A549 (cell line): ENCODE measurements at regions not wholly inside any gene's neighbourhood (a gene's known extent, or its start where the extent isn't known, plus 50 kb on each side); places are given as distances from the start of the nearest gene placed in this dataset.

Experiments used
- HDAC2 ChIP-seq: fragments of 200-600 bp; sonication (generic); IDR thresholded peaks from 2 replicates; pipeline ENCODE4 v1.6.1; 2016
- MAFK ChIP-seq: fragments of 450-650 bp; IDR thresholded peaks from 2 replicates; pipeline ENCODE4 v1.6.1; 2014; ENCODE audit not compliant: partially characterized antibody
- PHF8 ChIP-seq: fragments of 200-600 bp; sonication (generic); IDR thresholded peaks from 2 replicates; pipeline ENCODE4 v1.6.1; 2016; ENCODE audit warnings: low read depth, mild to moderate bottlenecking, antibody characterized with exemption, moderate library complexity, borderline replicate concordance
- POLR2A ChIP-seq: IDR thresholded peaks from 2 replicates; pipeline ENCODE4 v1.6.1; 2012; ENCODE audit warnings: mild to moderate bottlenecking, low read length
- RARB ChIP-seq: fragments of 250-450 bp; sonication (Bioruptor Pico); IDR thresholded peaks from 2 replicates; pipeline ENCODE4 v1.8.0; 2021; ENCODE audit warnings: mild to moderate bottlenecking, moderate library complexity
- SMC3 ChIP-seq: fragments of >200 bp; sonication (Bioruptor Twin); formaldehyde crosslinking; IDR thresholded peaks from 3 replicates; pipeline ENCODE4 v1.6.1; 2018; ENCODE audit warnings: inconsistent platforms
- TF ChIP-seq, protein P1 (sequence below): fragments of >200 bp; sonication (Bioruptor Twin); formaldehyde crosslinking; IDR thresholded peaks from 3 replicates; pipeline ENCODE4 v1.5.1; 2016
- TF ChIP-seq, protein P2 (sequence below): fragments of 150-350 bp; IDR thresholded peaks from 2 replicates; pipeline ENCODE4 v1.6.1; 2014; ENCODE audit warnings: low read depth, mild to moderate bottlenecking, low read length
- TF ChIP-seq, protein P3 (sequence below): IDR thresholded peaks from 2 replicates; pipeline ENCODE4 v1.6.1; 2012
- TF ChIP-seq, protein P4 (sequence below): IDR thresholded peaks from 2 replicates; pipeline ENCODE4 v1.6.1; 2012; ENCODE audit warnings: low read depth, borderline replicate concordance

DNA sequence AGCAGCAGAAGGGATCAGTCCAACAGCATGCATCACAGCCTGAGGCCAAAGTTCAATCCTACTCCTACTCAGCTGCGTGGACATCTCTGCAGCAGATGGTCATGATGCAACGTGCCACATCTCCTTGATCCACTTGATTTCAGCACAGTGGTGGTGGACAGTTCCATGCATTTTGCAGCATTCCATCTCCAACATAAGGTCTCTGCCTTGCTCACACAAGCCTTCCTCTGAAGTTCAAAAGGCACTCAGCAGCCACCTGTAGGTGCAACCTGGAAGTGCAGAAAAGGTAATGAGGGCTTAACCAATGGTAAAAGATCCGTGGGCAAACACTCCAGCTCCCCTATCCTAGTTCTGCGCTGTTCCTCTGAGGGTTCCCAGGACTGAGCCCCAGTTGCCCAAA is 57.5 kb upstream of the CHCHD3 start:
- TF ChIP-seq POLR2A (no peak), PHF8 (no peak), MAFK (no peak), HDAC2 (no peak), RARB (CRISPR knock-in tag) (no peak), SMC3 (no peak)
- TF ChIP-seq, protein P1, sequence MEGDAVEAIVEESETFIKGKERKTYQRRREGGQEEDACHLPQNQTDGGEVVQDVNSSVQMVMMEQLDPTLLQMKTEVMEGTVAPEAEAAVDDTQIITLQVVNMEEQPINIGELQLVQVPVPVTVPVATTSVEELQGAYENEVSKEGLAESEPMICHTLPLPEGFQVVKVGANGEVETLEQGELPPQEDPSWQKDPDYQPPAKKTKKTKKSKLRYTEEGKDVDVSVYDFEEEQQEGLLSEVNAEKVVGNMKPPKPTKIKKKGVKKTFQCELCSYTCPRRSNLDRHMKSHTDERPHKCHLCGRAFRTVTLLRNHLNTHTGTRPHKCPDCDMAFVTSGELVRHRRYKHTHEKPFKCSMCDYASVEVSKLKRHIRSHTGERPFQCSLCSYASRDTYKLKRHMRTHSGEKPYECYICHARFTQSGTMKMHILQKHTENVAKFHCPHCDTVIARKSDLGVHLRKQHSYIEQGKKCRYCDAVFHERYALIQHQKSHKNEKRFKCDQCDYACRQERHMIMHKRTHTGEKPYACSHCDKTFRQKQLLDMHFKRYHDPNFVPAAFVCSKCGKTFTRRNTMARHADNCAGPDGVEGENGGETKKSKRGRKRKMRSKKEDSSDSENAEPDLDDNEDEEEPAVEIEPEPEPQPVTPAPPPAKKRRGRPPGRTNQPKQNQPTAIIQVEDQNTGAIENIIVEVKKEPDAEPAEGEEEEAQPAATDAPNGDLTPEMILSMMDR, result no peak
- TF ChIP-seq, protein P2, sequence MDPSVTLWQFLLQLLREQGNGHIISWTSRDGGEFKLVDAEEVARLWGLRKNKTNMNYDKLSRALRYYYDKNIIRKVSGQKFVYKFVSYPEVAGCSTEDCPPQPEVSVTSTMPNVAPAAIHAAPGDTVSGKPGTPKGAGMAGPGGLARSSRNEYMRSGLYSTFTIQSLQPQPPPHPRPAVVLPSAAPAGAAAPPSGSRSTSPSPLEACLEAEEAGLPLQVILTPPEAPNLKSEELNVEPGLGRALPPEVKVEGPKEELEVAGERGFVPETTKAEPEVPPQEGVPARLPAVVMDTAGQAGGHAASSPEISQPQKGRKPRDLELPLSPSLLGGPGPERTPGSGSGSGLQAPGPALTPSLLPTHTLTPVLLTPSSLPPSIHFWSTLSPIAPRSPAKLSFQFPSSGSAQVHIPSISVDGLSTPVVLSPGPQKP, result no peak
- TF ChIP-seq, protein P3, sequence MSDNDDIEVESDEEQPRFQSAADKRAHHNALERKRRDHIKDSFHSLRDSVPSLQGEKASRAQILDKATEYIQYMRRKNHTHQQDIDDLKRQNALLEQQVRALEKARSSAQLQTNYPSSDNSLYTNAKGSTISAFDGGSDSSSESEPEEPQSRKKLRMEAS, result no peak
- TF ChIP-seq, protein P4, sequence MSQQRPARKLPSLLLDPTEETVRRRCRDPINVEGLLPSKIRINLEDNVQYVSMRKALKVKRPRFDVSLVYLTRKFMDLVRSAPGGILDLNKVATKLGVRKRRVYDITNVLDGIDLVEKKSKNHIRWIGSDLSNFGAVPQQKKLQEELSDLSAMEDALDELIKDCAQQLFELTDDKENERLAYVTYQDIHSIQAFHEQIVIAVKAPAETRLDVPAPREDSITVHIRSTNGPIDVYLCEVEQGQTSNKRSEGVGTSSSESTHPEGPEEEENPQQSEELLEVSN, result no peak
